ENCODE measurements at regions not wholly inside any gene's neighbourhood (a gene's known extent, or its start where the extent isn't known, plus 50 kb on each side); places are given as distances from the start of the nearest gene placed in this dataset.

- ChIA-PET POLR2A (no interaction called here), CTCF (no interaction called here)
- no peak for DNase-seq (ENCODE audit: low read depth, low spot score)
- H3K4me3 ChIP-seq (ENCODE audit: low read depth, low read length), result no peak overlapping the region
- no peak for TF ChIP-seq CTCF (IDR thresholded peaks at IDR 0.05; ENCODE audit: insufficient read depth, low read length, missing control alignments)
These were observed 1301.4 kb downstream of the PLA2G4A start for GRCh38 chr1:188129856-188130838.

DNA sequence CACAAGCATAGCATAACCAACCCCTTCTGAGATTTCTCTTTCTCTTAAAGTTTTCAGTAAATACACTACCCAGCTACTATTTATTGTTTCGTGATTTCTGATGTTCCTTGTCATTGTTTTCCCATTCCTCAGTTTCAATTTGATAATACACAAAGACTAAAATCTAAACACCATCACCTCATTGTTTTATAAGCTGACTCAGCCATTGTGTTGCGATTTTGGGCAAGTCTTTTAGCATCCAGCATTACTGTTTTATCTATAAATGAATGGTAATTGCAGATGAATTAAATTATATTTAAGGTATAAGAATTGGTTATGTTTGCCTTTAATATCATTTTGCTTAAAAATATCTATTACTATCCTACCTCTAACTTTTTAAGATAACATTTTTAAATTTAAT, 1308.5 kb downstream of the PLA2G4A start:
- TF ChIP-seq CTCF (IDR thresholded peaks at IDR 0.05; ENCODE audit: insufficient read depth, low read length, missing control alignments), result no peak
- ChIA-PET POLR2A (no interaction called here), CTCF (no interaction called here)
- no peak overlapping the region for H3K4me3 ChIP-seq (ENCODE audit: low read depth, low read length)
- no peak for DNase-seq (ENCODE audit: low read depth, low spot score)

GRCh38 chr1:188140958-188141357, 1312.2 kb downstream of the PLA2G4A start:
- no peak for DNase-seq (ENCODE audit: low read depth, low spot score)
- no peak overlapping the region for H3K4me3 ChIP-seq (ENCODE audit: low read depth, low read length)
- POLR2A ChIA-PET, result no interaction called here

DNA sequence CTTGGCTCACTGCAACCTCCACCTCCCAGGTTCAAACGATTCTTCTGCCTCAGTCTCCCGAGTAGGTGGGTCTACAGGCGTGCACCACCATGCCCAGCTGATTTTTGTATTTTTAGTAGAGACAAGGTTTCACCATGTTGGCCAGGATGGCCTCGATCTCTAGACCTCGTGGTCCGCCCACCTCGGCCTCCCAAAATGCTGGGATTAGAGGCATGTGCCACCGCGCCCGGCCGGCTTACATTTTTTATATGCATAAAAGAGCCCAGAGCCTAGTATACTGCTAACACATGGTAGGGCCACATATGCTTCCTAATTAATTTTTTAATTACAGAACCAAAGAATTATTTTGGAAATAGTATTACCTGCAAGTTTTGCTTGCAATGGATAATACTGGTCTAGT, 1325.4 kb downstream of the PLA2G4A start:
- POLR2A ChIA-PET, result no interaction called here
- DNase-seq (ENCODE audit: low read depth, low spot score), result no peak
- H3K4me3 ChIP-seq (ENCODE audit: low read depth, low read length), result no peak overlapping the region
- CTCF ChIA-PET, result no interaction called here
- no peak for TF ChIP-seq CTCF (IDR thresholded peaks at IDR 0.05; ENCODE audit: insufficient read depth, low read length, missing control alignments)

More at GRCh38 chr1:188140958-188141357, 1312.2 kb downstream of the PLA2G4A start:
- CTCF ChIA-PET, result no interaction called here
- TF ChIP-seq CTCF (IDR thresholded peaks at IDR 0.05; ENCODE audit: insufficient read depth, low read length, missing control alignments), result no peak

DNA sequence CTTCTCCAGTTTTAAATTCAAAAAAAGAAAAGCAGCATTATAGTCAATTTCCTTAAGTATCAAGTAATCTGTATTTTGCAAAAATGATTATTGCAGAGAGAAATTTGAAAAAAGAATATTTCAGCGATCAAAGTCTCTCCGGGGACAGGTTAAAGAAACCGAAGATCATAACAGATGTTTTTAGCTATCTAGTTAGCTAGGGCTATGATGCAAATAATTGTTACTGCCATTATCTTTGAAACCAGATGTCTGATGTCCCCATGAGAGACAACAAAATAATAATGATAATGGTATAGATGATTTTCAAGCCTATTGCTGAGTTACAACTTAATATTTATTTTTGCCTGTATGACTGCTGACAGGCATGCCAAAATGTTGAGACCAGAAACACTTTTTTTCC, 1326.0 kb downstream of the PLA2G4A start:
- POLR2A ChIA-PET, result no interaction called here
- no peak overlapping the region for H3K4me3 ChIP-seq (ENCODE audit: low read depth, low read length)
- TF ChIP-seq CTCF (IDR thresholded peaks at IDR 0.05; ENCODE audit: insufficient read depth, low read length, missing control alignments), result no peak
- CTCF ChIA-PET, result no interaction called here
- no peak for DNase-seq (ENCODE audit: low read depth, low spot score)

DNA sequence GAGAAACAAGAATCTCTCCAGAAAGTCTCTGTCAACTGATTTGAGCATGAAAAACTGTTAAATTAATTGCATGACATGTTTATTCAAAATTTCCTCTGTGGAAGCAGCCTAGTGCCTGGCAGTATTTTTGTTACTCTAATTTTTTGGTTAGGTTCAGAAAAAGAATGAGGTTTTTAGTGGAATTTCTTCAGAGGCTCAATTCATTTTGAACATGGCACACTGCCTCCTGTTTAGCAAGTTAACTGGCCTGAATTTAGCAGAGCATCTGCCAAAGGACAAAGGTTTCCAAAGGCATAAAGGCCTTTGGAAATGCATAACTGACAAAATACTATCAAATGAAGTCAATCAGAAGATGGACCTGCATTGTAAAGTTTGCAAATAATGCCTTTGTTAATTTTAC, 1326.5 kb downstream of the PLA2G4A start:
- no peak for TF ChIP-seq CTCF (IDR thresholded peaks at IDR 0.05; ENCODE audit: insufficient read depth, low read length, missing control alignments)
- ChIA-PET CTCF (no interaction called here), POLR2A (no interaction called here)

More for the DNA sequence above, 1326.5 kb downstream of the PLA2G4A start:
- no peak overlapping the region for H3K4me3 ChIP-seq (ENCODE audit: low read depth, low read length)
- no peak for DNase-seq (ENCODE audit: low read depth, low spot score)
